Omental fat pad (tissue), 3 donors: ENCODE measurements at regions not wholly inside any gene's neighbourhood (a gene's known extent, or its start where the extent isn't known, plus 50 kb on each side); places are given as distances from the start of the nearest gene placed in this dataset.

ENCODE experiments used
- ATAC-seq: fragments of 150-250 bp; one replicate; pipeline ENCODE4 v1.9.1; 2016; ENCODE audit warnings: mild to moderate bottlenecking, moderate library complexity; ENCODE audit not compliant: low FRiP score
- DNase-seq: peaks from one replicate; pipeline ENCODE4 v3.0.0-alpha.2; 2019; ENCODE audit warnings: low spot score
- CTCF ChIP-seq, 3 donors: fragments of 450-650 bp; IDR thresholded peaks; one replicate each; pipeline ENCODE4 v1.5.1; 2016 to 2017; ENCODE audit warnings: antibody characterized with exemption in 3 of 3, mild to moderate bottlenecking in 3 of 3, moderate library complexity in 2 of 3

GRCh38 chr9:15086778-15087324 lies 176.6 kb upstream of the FREM1 start:
- TF ChIP-seq CTCF (IDR thresholded peaks at IDR 0.05), result no peak
- DNase-seq, result no peak
- no peak for ATAC-seq

- ATAC-seq, result no peak
- no peak for TF ChIP-seq CTCF (IDR thresholded peaks at IDR 0.05)
- no peak for DNase-seq
These were observed 176.0 kb upstream of the FREM1 start for GRCh38 chr9:15086156-15086763.

- TF ChIP-seq CTCF (IDR thresholded peaks at IDR 0.05), result no peak
- no peak for ATAC-seq
- DNase-seq, result no peak
These were observed 171.0 kb upstream of the FREM1 start for GRCh38 chr9:15081021-15081753.

GRCh38 chr9:15080401-15080800 lies 170.2 kb upstream of the FREM1 start:
- no peak for ATAC-seq
- TF ChIP-seq CTCF (IDR thresholded peaks at IDR 0.05), result no peak
- no peak for DNase-seq

GRCh38 chr9:15079989-15080388 lies 169.8 kb upstream of the FREM1 start:
- TF ChIP-seq CTCF (IDR thresholded peaks at IDR 0.05), result no peak
- DNase-seq (no peak), ATAC-seq (no peak)

GRCh38 chr9:15077946-15078729 lies 167.9 kb upstream of the FREM1 start:
- TF ChIP-seq CTCF (IDR thresholded peaks at IDR 0.05), result no peak
- ATAC-seq (no peak), DNase-seq (no peak)
